ENCODE measurements at regions not wholly inside any gene's neighbourhood (a gene's known extent, or its start where the extent isn't known, plus 50 kb on each side); places are given as distances from the start of the nearest gene placed in this dataset.
"Not testable (repeated sequence)": the region's sequence is repeated elsewhere in the genome, so short reads cannot be mapped to it uniquely, and the experiment has no call there.

GRCh38 chr2:182477774-182478173 is 50.9 kb upstream of the PDE1A start:
- DNase-seq, result no peak

GRCh38 chr2:182481676-182482075 is 54.8 kb upstream of the PDE1A start:
- no peak for DNase-seq

- DNase-seq, result no peak
Measured at GRCh38 chr2:182482511-182482910, 55.7 kb upstream of the PDE1A start.

GRCh38 chr2:182496596-182496995 is 69.8 kb upstream of the PDE1A start:
- no peak for DNase-seq

- no peak for DNase-seq
Measured at GRCh38 chr2:182499706-182500470, 73.1 kb upstream of the PDE1A start.

- no peak for DNase-seq
Measured at GRCh38 chr2:182503886-182504285, 77.0 kb upstream of the PDE1A start.

GRCh38 chr2:182504903-182505302 is 78.1 kb upstream of the PDE1A start:
- no peak for DNase-seq

GRCh38 chr2:182506606-182507005 is 79.8 kb upstream of the PDE1A start:
- DNase-seq, result no peak

GRCh38 chr2:182508583-182508982 is 81.7 kb upstream of the PDE1A start:
- not testable (repeated sequence) for DNase-seq

GRCh38 chr2:182509216-182509615 is 82.4 kb upstream of the PDE1A start:
- no peak for DNase-seq

GRCh38 chr2:182521453-182522404 is 94.9 kb upstream of the PDE1A start:
- DNase-seq, result no peak

GRCh38 chr2:182522405-182522896 is 95.6 kb upstream of the PDE1A start:
- DNase-seq, result no peak

- DNase-seq, result no peak
Measured at GRCh38 chr2:182522972-182523473, 96.2 kb upstream of the PDE1A start.

GRCh38 chr2:182530636-182531035 is 103.8 kb upstream of the PDE1A start:
- no peak for DNase-seq

- no peak for DNase-seq
Measured at GRCh38 chr2:182540252-182540651, 113.4 kb upstream of the PDE1A start.

GRCh38 chr2:182541268-182541667 is 114.4 kb upstream of the PDE1A start:
- no peak for DNase-seq

- no peak for DNase-seq
Measured at GRCh38 chr2:182542501-182543258, 115.8 kb upstream of the PDE1A start.

GRCh38 chr2:182543741-182544525 is 117.1 kb upstream of the PDE1A start:
- DNase-seq, result no peak

- DNase-seq, result no peak
Measured at GRCh38 chr2:182545420-182546167, 118.8 kb upstream of the PDE1A start.

GRCh38 chr2:182548031-182548950 is 121.5 kb upstream of the PDE1A start:
- DNase-seq, result no peak
